ENCODE measurements at regions not wholly inside any gene's neighbourhood (a gene's known extent, or its start where the extent isn't known, plus 50 kb on each side); places are given as distances from the start of the nearest gene placed in this dataset.

- no peaks in the 10 kb centered on the region for H3K9me3 ChIP-seq (ENCODE audit: control insufficient read depth, low read length)
- no peak for TF ChIP-seq CTCF (IDR thresholded peaks at IDR 0.05)
- no peaks in the 10 kb centered on the region for H3K36me3 ChIP-seq (ENCODE audit: control insufficient read depth, insufficient read depth, low read length)
- H3K4me1 ChIP-seq, result no peaks in the 10 kb centered on the region
- H3K9ac ChIP-seq, result no peak overlapping the region
- H3K4me3 ChIP-seq (ENCODE audit: low read depth, low read length), result no peak overlapping the region
- H3K27me3 ChIP-seq (ENCODE audit: control insufficient read depth, insufficient read depth, low read length), result no peaks in the 10 kb centered on the region
- no peak overlapping the region for H3K27ac ChIP-seq
- H3K79me2 ChIP-seq, result no peaks in the 10 kb centered on the region
- H3K4me2 ChIP-seq (ENCODE audit: low read length), result no peak overlapping the region
- H2AFZ ChIP-seq, result no peak overlapping the region
Observed at GRCh38 chr13:62910541-62911060, 1495.0 kb upstream of the PCDH20 start.

- TF ChIP-seq CTCF (IDR thresholded peaks at IDR 0.05), result no peak
- H3K9me3 ChIP-seq (ENCODE audit: control insufficient read depth, low read length), result no peaks in the 10 kb centered on the region
- H3K9ac ChIP-seq, result no peak overlapping the region
- H3K79me2 ChIP-seq, result no peaks in the 10 kb centered on the region
- no peak overlapping the region for H2AFZ ChIP-seq
- H3K4me1 ChIP-seq, result no peaks in the 10 kb centered on the region
- H3K4me3 ChIP-seq (ENCODE audit: low read depth, low read length), result no peak overlapping the region
- H3K27me3 ChIP-seq (ENCODE audit: control insufficient read depth, insufficient read depth, low read length), result no peaks in the 10 kb centered on the region
- no peak overlapping the region for H3K4me2 ChIP-seq (ENCODE audit: low read length)
- H3K27ac ChIP-seq, result no peak overlapping the region
- no peaks in the 10 kb centered on the region for H3K36me3 ChIP-seq (ENCODE audit: control insufficient read depth, insufficient read depth, low read length)
Observed at GRCh38 chr13:62908321-62908720, 1492.7 kb upstream of the PCDH20 start.

GRCh38 chr13:62906896-62907295 is 1491.2 kb upstream of the PCDH20 start:
- no peak overlapping the region for H3K9ac ChIP-seq
- no peaks in the 10 kb centered on the region for H3K36me3 ChIP-seq (ENCODE audit: control insufficient read depth, insufficient read depth, low read length)
- H3K4me2 ChIP-seq (ENCODE audit: low read length), result no peak overlapping the region
- no peak overlapping the region for H3K4me3 ChIP-seq (ENCODE audit: low read depth, low read length)
- no peak overlapping the region for H3K27ac ChIP-seq
- no peaks in the 10 kb centered on the region for H3K27me3 ChIP-seq (ENCODE audit: control insufficient read depth, insufficient read depth, low read length)
- no peak for TF ChIP-seq CTCF (IDR thresholded peaks at IDR 0.05)
- no peaks in the 10 kb centered on the region for H3K4me1 ChIP-seq
- H3K79me2 ChIP-seq, result no peaks in the 10 kb centered on the region
- no peaks in the 10 kb centered on the region for H3K9me3 ChIP-seq (ENCODE audit: control insufficient read depth, low read length)
- no peak overlapping the region for H2AFZ ChIP-seq

- no peaks in the 10 kb centered on the region for H3K36me3 ChIP-seq (ENCODE audit: control insufficient read depth, insufficient read depth, low read length)
- H3K4me1 ChIP-seq, result no peaks in the 10 kb centered on the region
- no peaks in the 10 kb centered on the region for H3K27me3 ChIP-seq (ENCODE audit: control insufficient read depth, insufficient read depth, low read length)
- H3K27ac ChIP-seq, result no peak overlapping the region
- no peak overlapping the region for H3K4me3 ChIP-seq (ENCODE audit: low read depth, low read length)
- H2AFZ ChIP-seq, result no peak overlapping the region
- TF ChIP-seq CTCF (IDR thresholded peaks at IDR 0.05), result no peak
- H3K79me2 ChIP-seq, result no peaks in the 10 kb centered on the region
- H3K9me3 ChIP-seq (ENCODE audit: control insufficient read depth, low read length), result no peaks in the 10 kb centered on the region
- no peak overlapping the region for H3K4me2 ChIP-seq (ENCODE audit: low read length)
- no peak overlapping the region for H3K9ac ChIP-seq
Observed at GRCh38 chr13:62906469-62906868, 1490.8 kb upstream of the PCDH20 start.

GRCh38 chr13:62887046-62887445 is 1471.4 kb upstream of the PCDH20 start:
- Histone ChIP-seq H3K4me3 (ENCODE audit: low read depth, low read length) (no peak overlapping the region), H3K9ac (no peak overlapping the region), H3K36me3 (ENCODE audit: control insufficient read depth, insufficient read depth, low read length) (no peaks in the 10 kb centered on the region), H2AFZ (no peak overlapping the region), H3K4me1 (no peaks in the 10 kb centered on the region), H3K79me2 (no peaks in the 10 kb centered on the region), H3K9me3 (ENCODE audit: control insufficient read depth, low read length) (no peaks in the 10 kb centered on the region), H3K27ac (no peak overlapping the region), H3K4me2 (ENCODE audit: low read length) (no peak overlapping the region), H3K27me3 (ENCODE audit: control insufficient read depth, insufficient read depth, low read length) (no peaks in the 10 kb centered on the region)
- no peak for TF ChIP-seq CTCF (IDR thresholded peaks at IDR 0.05)

Measured in parathyroid adenoma (tissue), 2 donors.